ENCODE measurements at regions not wholly inside any gene's neighbourhood (a gene's known extent, or its start where the extent isn't known, plus 50 kb on each side); places are given as distances from the start of the nearest gene placed in this dataset.

GRCh38 chr4:132651196-132651595, 497.9 kb upstream of the PCDH10 start:
- TF ChIP-seq CTCF (conservative IDR thresholded peaks at IDR 0.05; ENCODE audit: control insufficient read depth, insufficient read depth, low read depth, low read length): no peak
- no peak for DNase-seq (ENCODE audit: low read depth)
- H3K4me3 ChIP-seq (ENCODE audit: control insufficient read depth, low read depth, low read length): no peak overlapping the region

- no peak for TF ChIP-seq CTCF (conservative IDR thresholded peaks at IDR 0.05; ENCODE audit: control insufficient read depth, insufficient read depth, low read depth, low read length)
- no peak for DNase-seq (ENCODE audit: low read depth)
Measured at GRCh38 chr4:132660181-132660580, 488.9 kb upstream of the PCDH10 start.

GRCh38 chr4:132662456-132662855, 486.6 kb upstream of the PCDH10 start:
- TF ChIP-seq CTCF (conservative IDR thresholded peaks at IDR 0.05; ENCODE audit: control insufficient read depth, insufficient read depth, low read depth, low read length): no peak
- H3K4me3 ChIP-seq (ENCODE audit: control insufficient read depth, low read depth, low read length): no peak overlapping the region
- DNase-seq (ENCODE audit: low read depth): no peak

More at GRCh38 chr4:132660181-132660580, 488.9 kb upstream of the PCDH10 start:
- H3K4me3 ChIP-seq (ENCODE audit: control insufficient read depth, low read depth, low read length): no peak overlapping the region

- H3K4me3 ChIP-seq (ENCODE audit: control insufficient read depth, low read depth, low read length): no peak overlapping the region
- no peak for DNase-seq (ENCODE audit: low read depth)
- no peak for TF ChIP-seq CTCF (conservative IDR thresholded peaks at IDR 0.05; ENCODE audit: control insufficient read depth, insufficient read depth, low read depth, low read length)
Measured at GRCh38 chr4:132669786-132670185, 479.3 kb upstream of the PCDH10 start.

GRCh38 chr4:132670557-132670956, 478.5 kb upstream of the PCDH10 start:
- no peak for TF ChIP-seq CTCF (conservative IDR thresholded peaks at IDR 0.05; ENCODE audit: control insufficient read depth, insufficient read depth, low read depth, low read length)
- DNase-seq (ENCODE audit: low read depth): no peak
- H3K4me3 ChIP-seq (ENCODE audit: control insufficient read depth, low read depth, low read length): no peak overlapping the region

- no peak for TF ChIP-seq CTCF (conservative IDR thresholded peaks at IDR 0.05; ENCODE audit: control insufficient read depth, insufficient read depth, low read depth, low read length)
- DNase-seq (ENCODE audit: low read depth): no peak
- H3K4me3 ChIP-seq (ENCODE audit: control insufficient read depth, low read depth, low read length): no peak overlapping the region
Measured at GRCh38 chr4:132683957-132684356, 465.1 kb upstream of the PCDH10 start.

- TF ChIP-seq CTCF (conservative IDR thresholded peaks at IDR 0.05; ENCODE audit: control insufficient read depth, insufficient read depth, low read depth, low read length): no peak
- H3K4me3 ChIP-seq (ENCODE audit: control insufficient read depth, low read depth, low read length): no peak overlapping the region
- DNase-seq (ENCODE audit: low read depth): no peak
Measured at GRCh38 chr4:132691026-132691425, 458.1 kb upstream of the PCDH10 start.

All from fibroblast of mammary gland (primary cell).